SK-N-DZ (cell line): ENCODE measurements at regions not wholly inside any gene's neighbourhood (a gene's known extent, or its start where the extent isn't known, plus 50 kb on each side); places are given as distances from the start of the nearest gene placed in this dataset.

ENCODE experiments used
- DNase-seq: peaks from one replicate; pipeline ENCODE4 v3.0.0-alpha.2; 2015; ENCODE audit warnings: low spot score

- no peak for DNase-seq
Measured at GRCh38 chr17:34874478-34874877, 86.8 kb downstream of the CCT6B start.

GRCh38 chr17:34872640-34873039 lies 88.6 kb downstream of the CCT6B start:
- DNase-seq: no peak

GRCh38 chr17:34869641-34870040 lies 91.6 kb downstream of the CCT6B start:
- no peak for DNase-seq

GRCh38 chr17:34865716-34866115 lies 95.5 kb downstream of the CCT6B start:
- no peak for DNase-seq

- no peak for DNase-seq
Measured at GRCh38 chr17:34862384-34862783, 98.9 kb downstream of the CCT6B start.

- DNase-seq: no peak
Measured at GRCh38 chr17:34861864-34862263, 99.4 kb downstream of the CCT6B start.

- no peak for DNase-seq
Measured at GRCh38 chr17:34859652-34860051, 101.6 kb downstream of the CCT6B start.

GRCh38 chr17:34858591-34859565 lies 102.4 kb downstream of the CCT6B start:
- no peak for DNase-seq

- DNase-seq: no peak
Measured at GRCh38 chr17:34853924-34854323, 107.3 kb downstream of the CCT6B start.

GRCh38 chr17:34852614-34853013 lies 108.6 kb downstream of the CCT6B start:
- no peak for DNase-seq

GRCh38 chr17:34851961-34852540 lies 109.2 kb downstream of the CCT6B start:
- no peak for DNase-seq

- DNase-seq: no peak
Measured at GRCh38 chr17:34850964-34851363, 110.3 kb downstream of the CCT6B start.

- no peak for DNase-seq
Measured at GRCh38 chr17:34850023-34850422, 111.2 kb downstream of the CCT6B start.

GRCh38 chr17:34847938-34848337 lies 113.3 kb downstream of the CCT6B start:
- DNase-seq: no peak

GRCh38 chr17:34845296-34845695 lies 116.0 kb downstream of the CCT6B start:
- no peak for DNase-seq

- DNase-seq: no peak
Measured at GRCh38 chr17:34843682-34844081, 117.6 kb downstream of the CCT6B start.

- no peak for DNase-seq
Measured at GRCh38 chr17:34842235-34842634, 119.0 kb downstream of the CCT6B start.

- no peak for DNase-seq
Measured at GRCh38 chr17:34841467-34841866, 119.8 kb downstream of the CCT6B start.

GRCh38 chr17:34840750-34841149 lies 120.5 kb downstream of the CCT6B start:
- DNase-seq: no peak

- DNase-seq: no peak
Measured at GRCh38 chr17:34837876-34838478, 123.3 kb downstream of the CCT6B start.

GRCh38 chr17:34832376-34832775 lies 128.9 kb downstream of the CCT6B start:
- DNase-seq: no peak

- DNase-seq: no peak
Measured at GRCh38 chr17:34827008-34827407, 134.3 kb downstream of the CCT6B start.

- no peak for DNase-seq
Measured at GRCh38 chr17:34826332-34826731, 134.9 kb downstream of the CCT6B start.
